NOMO-1 treated with dmso at 0.1 percent for 144 hours (cell line): ENCODE measurements at regions not wholly inside any gene's neighbourhood (a gene's known extent, or its start where the extent isn't known, plus 50 kb on each side); places are given as distances from the start of the nearest gene placed in this dataset.
"Not testable (repeated sequence)": the region's sequence is repeated elsewhere in the genome, so short reads cannot be mapped to it uniquely, and the experiment has no call there.

Experiments
- DNase-seq: peaks from one replicate; lab custom pipeline; 2025; ENCODE audit not compliant: unreplicated experiment; lab: John Stamatoyannopoulos, UW

DNA sequence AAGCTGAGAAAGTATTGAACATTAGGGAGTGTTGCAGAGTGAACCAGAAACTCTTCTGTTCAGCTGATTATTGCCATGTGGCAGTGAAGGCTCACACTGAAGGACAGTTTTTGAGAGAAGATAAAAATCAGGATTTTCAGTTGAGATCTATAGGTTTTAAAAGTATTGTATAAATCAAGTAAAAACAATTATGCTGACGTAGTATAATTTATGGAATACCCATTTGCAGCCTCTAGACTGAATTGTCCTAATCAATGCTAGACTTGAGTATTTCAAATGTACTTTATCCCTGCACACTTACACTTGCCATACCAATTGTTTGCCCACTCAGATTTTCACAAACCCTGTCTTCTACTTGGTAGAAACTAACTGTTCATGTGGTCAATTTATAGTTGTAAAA is 245.8 kb downstream of the FRK start:
- DNase-seq, result no peak

DNA sequence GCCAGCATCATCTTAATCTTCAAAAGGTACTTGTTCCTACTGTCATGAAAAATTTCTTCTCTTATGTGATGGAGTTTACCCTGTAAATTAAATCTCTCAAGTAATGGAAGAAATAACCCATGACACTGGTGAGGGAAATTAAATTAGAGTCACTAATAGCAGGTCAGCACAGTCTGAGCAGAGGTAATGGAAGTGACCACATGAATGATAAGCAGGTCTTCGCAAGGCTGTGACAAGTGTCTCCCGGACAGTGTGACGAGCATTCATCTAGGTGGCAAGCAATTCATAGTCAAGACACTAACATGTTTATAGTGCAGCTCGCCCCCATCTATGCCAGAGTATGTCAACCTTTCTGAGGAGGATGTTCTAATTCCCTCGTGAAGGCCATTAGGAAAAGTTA is 249.2 kb downstream of the FRK start:
- DNase-seq, result no peak

DNA sequence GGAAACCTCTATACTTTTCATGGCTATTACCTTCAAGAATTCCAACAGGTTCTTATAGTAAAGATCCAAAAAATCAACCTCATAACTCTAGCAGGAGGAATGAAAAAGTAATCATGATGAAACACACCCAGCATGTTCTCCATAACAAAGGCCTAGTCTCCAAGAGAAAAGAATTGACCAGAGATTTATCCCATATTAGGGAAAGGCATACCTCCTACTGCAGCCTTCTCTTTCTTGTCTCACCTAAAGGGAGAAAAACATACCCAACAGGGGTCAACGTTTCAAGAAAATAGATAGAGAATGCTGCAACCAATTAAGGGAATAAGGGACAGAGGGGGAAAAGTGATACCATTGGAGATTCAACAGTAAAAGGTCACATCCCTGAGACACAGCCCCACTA is 262.5 kb downstream of the FRK start:
- DNase-seq, result no peak

DNA sequence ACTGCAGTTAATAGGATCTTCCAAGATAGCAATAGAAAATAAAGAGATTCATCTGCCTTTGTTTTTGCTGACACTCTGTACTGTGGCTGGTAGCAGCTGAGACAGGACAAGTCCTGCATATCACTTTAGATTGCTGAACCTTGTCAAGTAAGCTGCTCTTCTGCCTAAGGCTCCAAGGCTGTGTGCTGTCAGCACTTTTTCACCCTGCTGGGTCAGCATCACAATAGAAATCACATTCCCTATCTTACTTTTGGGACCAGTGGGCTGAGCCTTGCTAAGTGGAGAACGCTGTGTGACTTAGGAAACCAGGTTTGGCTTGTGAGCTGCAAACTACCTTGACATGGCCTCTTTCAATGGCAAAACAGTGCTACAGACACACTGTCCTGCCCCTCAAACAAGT is 263.9 kb downstream of the FRK start:
- no peak for DNase-seq

DNA sequence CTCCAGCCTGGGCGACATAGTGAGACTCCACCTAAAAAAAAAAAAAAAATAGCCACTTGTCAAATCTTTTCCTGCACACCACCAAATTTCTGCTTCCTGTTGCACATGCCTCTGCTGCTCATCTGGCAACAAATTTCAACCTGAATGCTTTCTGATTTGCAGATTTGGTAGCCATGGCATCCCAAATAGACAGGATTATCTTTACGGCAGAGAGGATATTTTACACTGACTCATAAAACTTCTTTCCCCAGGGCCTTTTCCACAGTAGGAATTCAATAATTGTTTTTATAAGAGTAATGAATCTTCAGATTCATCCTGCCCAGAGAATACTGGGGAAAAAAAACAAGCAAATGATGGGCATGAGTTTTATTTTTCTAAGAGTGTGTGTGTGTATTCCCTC is 264.6 kb downstream of the FRK start:
- DNase-seq, result no peak

DNA sequence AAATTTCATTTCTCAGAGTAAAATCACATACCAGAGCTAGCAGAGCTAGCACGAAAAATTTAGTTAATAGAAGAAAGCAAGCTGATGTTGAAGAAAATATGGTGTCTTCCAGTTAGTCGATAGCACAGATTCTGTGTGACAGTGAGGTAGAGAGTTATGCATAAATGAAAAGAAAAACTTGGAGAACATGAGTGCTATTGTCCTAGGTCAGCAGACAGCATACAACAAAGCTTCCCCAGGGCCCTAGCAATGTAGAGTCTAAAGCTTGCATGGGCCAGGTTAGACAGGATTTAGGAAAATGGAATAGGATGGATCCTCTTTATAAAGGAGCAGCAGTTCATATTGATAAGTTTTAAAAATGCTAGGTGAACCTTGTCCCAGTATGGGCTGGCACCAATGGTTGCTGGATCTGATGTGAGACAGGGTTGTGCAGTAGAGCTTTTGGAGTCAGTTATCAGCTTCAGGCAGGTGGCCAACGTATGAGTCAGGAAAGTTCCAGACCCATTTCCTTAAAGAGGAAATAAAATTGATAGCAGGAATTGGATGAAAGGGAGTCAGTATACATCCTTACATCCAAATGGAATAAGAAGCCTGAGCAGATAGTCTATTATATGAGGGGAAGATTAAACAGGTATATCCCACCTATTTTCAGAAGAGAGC is 277.2 kb downstream of the FRK start:
- DNase-seq, result no peak

DNA sequence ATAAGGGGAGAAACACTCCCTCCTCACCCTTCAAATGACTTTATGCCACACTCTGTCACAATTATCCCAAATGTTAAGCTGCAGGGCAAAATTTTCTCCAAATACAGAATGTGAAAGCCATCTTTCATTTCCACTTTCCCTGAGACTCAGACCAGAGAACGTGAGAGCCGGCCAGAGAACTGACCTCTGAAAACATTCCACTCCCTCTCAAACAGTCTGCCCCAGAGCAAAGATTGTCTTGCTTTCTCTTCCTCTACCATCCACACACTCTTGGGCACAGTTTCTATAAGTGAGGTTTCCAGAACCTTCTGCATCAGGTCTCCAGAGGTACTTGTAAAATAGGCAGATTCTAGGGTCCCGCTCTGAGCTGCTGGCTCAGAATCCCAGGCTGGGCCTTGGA is 278.1 kb downstream of the FRK start:
- no peak for DNase-seq

DNA sequence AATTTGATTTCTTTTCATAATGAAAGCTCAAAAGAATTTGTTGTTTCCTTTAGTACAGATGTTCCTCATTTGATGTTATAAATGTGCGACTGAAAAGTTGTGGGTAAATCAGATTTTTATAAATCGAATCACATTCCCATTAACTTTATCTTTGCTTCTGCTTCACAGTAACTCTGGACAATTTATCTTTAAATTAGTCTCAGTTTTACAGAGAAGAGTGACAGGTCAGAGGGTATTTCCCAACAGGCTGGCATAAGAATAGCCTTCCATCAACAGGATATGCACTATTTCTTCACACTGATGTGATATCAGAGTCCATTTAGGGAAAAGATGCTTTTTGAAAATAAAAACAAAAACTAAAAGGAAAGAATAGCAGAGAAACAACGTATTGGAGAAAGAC is 286.9 kb downstream of the FRK start:
- no peak for DNase-seq

DNA sequence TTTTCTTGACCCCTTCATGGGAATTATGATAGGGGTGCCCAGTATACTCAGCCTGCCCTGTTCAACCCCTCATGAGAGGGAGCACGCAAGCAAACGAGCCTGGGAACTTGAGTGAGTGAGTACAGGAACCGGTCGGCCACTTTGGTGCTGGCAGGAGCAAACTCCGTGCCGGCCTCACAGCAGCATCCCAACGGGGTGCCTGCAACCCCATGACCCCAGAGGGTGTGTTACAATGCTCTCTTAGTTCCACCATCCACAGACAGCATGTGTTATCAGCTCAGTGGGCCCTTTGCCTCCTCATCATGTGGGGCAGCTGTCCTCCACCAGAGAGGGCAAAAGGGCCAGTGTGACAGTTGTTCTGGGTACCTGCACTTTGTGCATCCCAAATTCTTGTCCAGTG is 289.8 kb downstream of the FRK start:
- no peak for DNase-seq

DNA sequence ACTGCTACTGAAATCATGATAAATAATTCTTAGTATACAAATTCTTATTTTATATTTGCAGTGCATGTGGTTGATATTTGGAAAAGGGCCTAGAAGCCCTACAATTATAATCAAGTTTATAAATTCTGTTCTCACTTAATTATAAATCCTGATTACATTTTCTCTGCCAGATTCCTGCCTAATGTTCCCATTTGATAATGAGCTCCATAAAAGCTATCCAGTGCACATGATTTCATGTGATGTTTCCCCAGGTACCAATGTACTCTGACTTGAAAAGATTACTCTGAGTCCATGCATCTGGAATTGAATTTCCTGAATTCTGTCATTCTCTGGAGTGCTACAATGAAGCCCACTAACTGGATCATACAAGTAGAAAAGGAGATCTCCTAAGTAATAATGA is 292.2 kb downstream of the FRK start:
- DNase-seq, result no peak

DNA sequence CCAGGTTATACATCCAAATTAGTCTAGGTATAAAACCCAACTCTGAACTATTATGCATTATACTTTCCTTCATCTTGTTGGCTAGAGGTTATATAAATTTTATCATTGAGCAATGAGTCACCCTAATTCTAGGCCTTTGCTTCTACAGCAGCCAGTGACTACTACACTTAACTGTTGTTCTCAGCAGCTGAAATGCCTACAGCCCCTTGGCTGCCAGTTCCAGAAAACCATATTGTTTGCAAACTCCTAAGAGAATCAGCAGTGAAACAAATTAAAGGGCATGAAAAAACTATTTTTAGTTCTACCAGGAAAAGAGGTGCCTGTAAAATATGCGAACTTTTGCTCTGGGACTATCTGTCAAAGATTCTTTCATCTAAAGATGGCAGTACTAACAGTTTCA is 292.8 kb downstream of the FRK start:
- DNase-seq, result no peak

DNA sequence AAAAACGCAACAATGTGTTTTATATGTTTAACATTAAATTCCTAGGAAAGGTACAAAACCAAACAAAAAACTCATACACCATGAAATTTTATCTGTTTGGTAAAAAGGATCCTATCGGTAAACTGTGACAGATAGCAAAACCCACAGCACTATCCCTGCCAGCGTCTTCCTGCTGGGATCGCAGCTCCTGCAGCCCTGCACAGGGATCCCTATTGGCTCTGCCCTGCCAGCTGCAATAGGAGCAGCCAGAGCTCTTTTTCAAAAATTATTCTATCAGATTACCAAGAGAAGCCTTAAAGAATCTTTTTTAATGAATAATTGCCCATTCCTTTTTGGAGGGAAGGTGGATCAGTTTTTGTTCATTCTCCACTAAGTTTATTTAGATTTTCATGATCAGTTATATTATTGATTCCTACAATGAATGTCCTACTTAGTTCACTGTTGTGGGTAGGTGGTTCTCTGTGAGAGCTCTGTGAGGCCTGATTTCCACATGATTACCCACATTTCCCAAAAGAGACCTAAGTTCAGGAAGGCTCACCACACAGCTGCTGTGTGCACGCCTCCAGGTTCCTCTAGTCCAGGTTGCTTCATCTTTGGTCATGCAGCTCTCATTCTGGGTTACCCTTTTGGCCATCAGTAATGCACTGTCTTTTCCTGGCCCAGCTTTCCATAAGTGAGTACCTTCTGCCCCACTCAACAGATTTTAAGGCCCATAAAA is 293.8 kb downstream of the FRK start:
- DNase-seq, result no peak

DNA sequence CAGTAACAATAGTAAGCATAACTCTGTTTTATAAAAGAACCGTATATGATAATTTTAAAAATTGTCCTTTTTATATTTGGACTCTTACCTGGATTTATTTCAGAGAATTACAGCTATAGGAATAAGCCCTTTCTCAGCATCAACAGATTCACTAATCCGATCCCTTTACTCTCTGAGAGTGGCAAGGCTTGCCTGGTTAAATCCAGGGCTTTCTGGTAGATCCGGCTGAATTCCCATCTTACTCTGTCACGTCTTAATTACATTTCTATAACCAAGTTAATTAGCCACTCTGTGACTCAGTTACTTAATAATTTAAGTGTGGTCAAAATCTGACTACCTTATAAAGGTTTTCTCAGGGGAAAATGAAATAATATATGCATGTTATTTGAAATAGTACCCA is 294.7 kb downstream of the FRK start:
- no peak for DNase-seq

DNA sequence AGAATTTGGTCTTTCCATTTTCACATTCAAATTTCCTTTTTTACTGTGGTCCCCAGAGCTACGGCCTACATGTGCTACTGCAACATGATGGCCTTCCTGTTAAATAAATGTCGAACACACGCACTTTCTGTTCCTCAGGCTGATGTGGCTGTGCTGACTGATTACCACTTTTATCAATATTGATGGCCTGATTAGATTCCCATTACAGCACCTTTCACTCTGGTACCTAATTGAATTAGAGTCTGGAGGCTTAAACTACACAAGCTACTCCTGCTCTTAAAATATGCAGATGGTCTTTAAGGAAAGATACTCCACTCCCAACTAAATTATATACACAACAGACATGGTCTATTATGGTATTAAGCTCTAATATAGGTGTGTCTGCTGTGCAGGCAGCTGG is 301.6 kb downstream of the FRK start:
- no peak for DNase-seq

DNA sequence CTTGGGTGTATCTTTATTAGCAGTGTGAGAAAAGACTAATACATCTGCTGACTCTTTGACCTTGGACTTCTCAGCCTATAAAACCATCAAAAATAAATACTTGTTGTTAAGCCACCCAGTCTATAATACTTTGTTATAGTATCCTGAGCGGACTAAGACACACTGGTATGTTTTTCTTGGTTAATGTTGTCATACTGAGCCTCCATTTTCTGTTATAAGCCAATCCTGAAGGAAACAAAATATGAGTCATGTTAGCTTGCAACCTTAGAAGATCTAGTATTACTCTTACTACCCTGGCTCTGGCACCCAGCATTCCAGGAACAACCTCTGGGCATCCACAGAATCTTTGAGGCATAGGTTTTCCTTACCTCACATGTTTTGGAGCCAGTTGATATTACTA is 307.2 kb downstream of the FRK start:
- no peak for DNase-seq

DNA sequence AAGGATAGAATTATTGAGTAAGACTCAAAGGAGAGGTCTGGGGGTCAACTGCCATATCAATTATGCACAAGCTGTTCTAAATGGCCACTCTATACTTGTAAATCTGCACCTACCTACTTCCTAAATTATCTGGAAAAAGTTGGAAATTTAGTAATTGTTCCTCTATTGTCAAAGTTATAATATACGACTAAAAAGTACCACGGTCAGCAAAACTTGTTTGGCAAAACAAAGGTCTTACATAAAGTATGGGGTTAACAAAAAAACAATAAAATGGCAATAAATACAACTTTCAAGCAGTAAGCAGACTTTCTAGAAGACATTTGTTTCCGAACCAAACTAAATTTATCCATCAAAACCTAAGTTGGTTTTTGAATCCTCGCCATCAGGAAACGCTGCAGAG is 309.7 kb downstream of the FRK start:
- no peak for DNase-seq

DNA sequence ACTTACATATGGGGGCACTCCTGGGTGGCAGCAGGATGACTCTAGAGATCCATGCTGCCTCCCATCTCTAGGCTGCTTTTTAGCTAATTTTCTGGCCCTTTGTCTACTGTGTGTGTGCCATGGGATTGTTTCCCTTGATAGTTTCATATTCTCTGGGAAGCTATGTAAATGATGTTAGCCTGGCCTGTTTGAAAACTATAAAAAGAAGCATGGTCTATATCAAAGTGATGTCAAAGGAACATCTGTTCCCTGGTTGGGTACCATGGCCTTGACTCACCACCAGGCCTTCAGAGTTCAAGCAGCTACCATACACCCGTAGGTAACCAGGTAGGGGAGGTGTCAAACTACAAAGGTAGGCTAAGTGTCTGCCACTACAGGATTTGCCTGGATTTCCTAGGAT is 310.4 kb downstream of the FRK start:
- no peak for DNase-seq

DNA sequence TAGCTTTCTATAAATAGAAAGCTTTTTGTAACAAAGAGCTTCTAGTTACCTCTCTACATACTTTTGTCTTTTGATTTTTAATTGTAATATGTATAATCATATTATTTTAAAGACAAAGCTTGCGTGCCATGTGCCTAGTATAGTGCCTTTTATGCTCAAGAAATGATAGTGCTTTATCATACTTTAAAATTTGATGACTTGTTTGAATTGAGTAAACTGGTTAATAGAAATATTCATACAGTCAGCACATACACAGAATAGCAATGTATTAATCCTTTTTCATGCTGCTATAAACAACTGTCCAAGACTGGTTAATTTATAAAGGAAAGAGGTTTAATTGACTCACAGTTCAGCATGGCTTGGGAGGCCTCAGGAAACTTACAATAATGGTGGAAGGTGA is 313.0 kb downstream of the FRK start:
- DNase-seq, result no peak

DNA sequence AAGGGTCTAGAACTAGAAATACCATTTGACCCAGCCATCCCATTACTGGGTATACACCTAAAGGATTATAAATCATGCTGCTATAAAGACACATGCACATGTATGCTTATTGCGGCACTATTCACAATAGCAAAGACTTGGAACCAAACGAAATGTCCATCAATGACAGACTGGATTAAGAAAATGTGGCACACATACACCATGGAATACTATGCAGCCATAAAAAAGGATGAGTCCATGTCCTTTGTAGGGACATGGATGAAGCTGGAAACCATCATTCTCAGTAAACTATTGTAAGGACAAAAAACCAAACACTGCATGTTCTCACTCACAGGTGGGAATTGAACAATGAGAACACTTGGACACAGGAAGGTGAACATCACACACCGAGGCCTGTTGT is 314.1 kb downstream of the FRK start:
- DNase-seq, result not testable (repeated sequence)

DNA sequence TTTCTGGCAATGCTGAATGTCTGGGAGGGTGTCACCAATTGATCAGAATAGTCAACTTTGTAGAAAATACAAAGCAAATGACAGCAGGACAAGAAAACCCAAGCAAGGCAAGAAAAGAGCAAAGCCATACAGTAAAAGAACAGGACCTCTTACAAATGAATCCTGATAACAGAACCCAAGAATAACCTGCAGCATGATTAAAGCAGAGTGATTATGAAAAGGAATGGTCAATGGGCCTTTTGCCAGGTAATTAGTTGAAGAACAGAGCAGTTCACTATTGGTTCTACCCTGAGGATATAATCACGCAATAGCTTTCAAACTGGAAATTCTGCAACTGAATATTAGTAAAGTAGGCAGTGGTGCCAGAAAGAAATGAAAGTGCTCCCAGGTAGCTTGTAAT is 319.8 kb downstream of the FRK start:
- DNase-seq, result no peak

DNA sequence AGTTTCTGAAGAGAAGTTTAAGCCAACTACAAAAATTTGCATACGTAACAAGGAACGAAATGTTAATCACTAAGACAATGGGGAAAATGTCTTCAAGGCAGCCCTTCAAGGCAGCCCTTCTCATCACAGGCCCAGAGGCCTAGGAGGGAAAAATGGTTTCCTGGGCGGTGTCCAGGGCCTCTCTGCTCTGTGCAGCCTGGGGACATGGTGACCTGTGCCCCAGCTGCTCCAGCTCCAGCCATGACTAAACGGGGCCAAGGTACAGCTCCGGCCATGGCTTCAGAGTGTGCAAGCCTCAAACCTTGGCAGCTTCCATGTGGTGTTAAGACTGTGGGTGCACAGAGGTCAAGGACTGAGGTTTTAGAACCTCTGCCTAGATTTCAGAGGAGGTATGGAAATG is 325.1 kb downstream of the FRK start:
- DNase-seq, result no peak

DNA sequence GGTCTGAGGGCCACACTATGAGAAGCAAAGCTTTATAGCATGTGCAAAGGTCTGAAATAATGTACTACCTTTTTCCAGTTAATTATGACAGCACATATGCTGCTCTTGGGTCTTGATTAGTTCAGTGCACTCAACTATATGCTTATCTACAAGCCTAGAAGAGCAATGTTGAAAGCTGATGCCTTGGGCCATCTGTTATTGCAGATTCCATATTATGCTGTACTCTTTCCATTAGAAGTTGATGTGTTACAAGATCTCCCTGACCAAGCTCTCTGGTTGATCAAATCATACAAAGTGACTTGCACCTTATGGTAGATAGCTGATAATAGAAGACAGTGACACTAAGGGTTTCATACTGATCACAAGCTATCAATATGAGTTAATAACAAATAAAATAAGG is 327.3 kb downstream of the FRK start:
- no peak for DNase-seq

DNA sequence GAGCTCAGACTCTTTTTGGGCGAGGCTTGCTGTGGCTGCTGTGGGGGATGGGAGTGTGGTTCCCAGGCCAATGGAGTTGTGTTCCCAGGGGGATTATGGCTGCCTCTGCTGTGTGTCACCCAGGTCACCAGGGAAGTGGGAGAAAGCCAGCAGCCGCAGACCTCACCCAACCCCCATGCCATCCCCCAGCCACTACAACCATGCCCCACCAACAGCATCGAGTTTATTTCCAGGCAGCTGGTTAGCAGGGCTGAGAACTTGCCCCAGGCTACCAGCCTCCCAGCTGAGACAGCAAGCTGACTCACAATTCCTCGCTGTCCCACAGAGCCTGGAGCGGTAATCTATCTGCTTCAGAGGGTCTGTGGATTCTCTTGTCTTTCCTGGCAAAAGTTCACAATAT is 331.7 kb downstream of the FRK start:
- no peak for DNase-seq
